Activated CD8-positive, alpha-beta T cell treated with anti-CD3 and anti-CD28 coated beads for 36 hours (primary cell): ENCODE measurements at regions not wholly inside any gene's neighbourhood (a gene's known extent, or its start where the extent isn't known, plus 50 kb on each side); places are given as distances from the start of the nearest gene placed in this dataset.

Experiments
- ATAC-seq: fragments of 200-7000 bp; cut with Tn5 transposase; one replicate; pipeline ENCODE4 v1.10.0; 2021; ENCODE audit warnings: mild to moderate bottlenecking, moderate library complexity
- CTCF ChIA-PET: fragments of 350-600 bp; sonication (Branson Sonifier 250); formaldehyde crosslinking; loops from one replicate; lab custom pipeline; 2021; ENCODE audit warnings: antibody characterized with exemption; lab: Charles Lee
- POLR2A ChIA-PET: fragments of 350-600 bp; sonication (Branson Sonifier 250); formaldehyde crosslinking; loops from one replicate; lab custom pipeline; 2021; ENCODE audit warnings: antibody characterized with exemption; lab: Charles Lee
- DNase-seq: peaks from one replicate; pipeline ENCODE4 v3.0.0-alpha.2; 2020
- H3K27ac Mint-ChIP-seq: one replicate; pipeline ENCODE4 v1.8.0; 2021; ENCODE audit warnings: mild to moderate bottlenecking, mixed read lengths
- H3K27me3 Mint-ChIP-seq: one replicate; pipeline ENCODE4 v1.8.0; 2021; ENCODE audit warnings: mixed read lengths
- H3K36me3 Mint-ChIP-seq: one replicate; pipeline ENCODE4 v1.8.0; 2021; ENCODE audit warnings: low read depth, mixed read lengths
- H3K4me1 Mint-ChIP-seq: one replicate; pipeline ENCODE4 v1.8.0; 2021; ENCODE audit warnings: low read depth, mixed read lengths
- H3K4me3 Mint-ChIP-seq: one replicate; pipeline ENCODE4 v1.8.0; 2021; ENCODE audit warnings: mild to moderate bottlenecking, moderate library complexity, mixed read lengths
- H3K9me3 Mint-ChIP-seq: one replicate; pipeline ENCODE4 v1.8.0; 2021; ENCODE audit warnings: mixed read lengths
- CTCF ChIP-seq: fragments of 200-600 bp; IDR thresholded peaks from one replicate; pipeline ENCODE4 v1.8.0; 2022; ENCODE audit warnings: antibody characterized with exemption, mild to moderate bottlenecking
- intact Hi-C: fragments of 100-400 bp; cut with micrococcal nuclease; formaldehyde crosslinking; loops from one replicate; pipeline ENCODE4 v1.10.0; 2022

GRCh38 chr10:3340127-3340730, 167.6 kb upstream of the PITRM1 start:
- intact Hi-C loops = no loop called here
- ATAC-seq (no peak), DNase-seq (no peak)
- Mint-ChIP-seq H3K27me3 (peaks cover 8% of the 10 kb centered on the region), H3K4me3 (no peak overlapping the region), H3K36me3 (no peaks in the 10 kb centered on the region), H3K4me1 (no peaks in the 10 kb centered on the region), H3K9me3 (no peaks in the 10 kb centered on the region), H3K27ac (no peak overlapping the region)
- TF ChIP-seq CTCF = no peak
- ChIA-PET CTCF (interaction anchor here (1.0 kb wide), 1 partner anchor 142 kb away, joined by 3 read pairs; no protein-coding TSS in a partner anchor), POLR2A (no interaction called here)

GRCh38 chr10:3339531-3339950, 167.0 kb upstream of the PITRM1 start:
- ATAC-seq (no peak), DNase-seq (no peak)
- Mint-ChIP-seq H3K27me3 (peaks cover 3% of the 10 kb centered on the region), H3K4me3 (no peak overlapping the region), H3K36me3 (no peaks in the 10 kb centered on the region), H3K4me1 (no peaks in the 10 kb centered on the region), H3K27ac (no peak overlapping the region), H3K9me3 (no peaks in the 10 kb centered on the region)
- no peak for TF ChIP-seq CTCF
- ChIA-PET CTCF (interaction anchor here (1.0 kb wide), 1 partner anchor 142 kb away, joined by 3 read pairs; no protein-coding TSS in a partner anchor), POLR2A (no interaction called here)
- intact Hi-C loops = no loop called here

- ChIA-PET POLR2A (no interaction called here), CTCF (interaction anchor here (1.0 kb wide), 1 partner anchor 141 kb away, joined by 3 read pairs; no protein-coding TSS in a partner anchor)
- peaks cover 3% of the 10 kb centered on the region for H3K27me3 Mint-ChIP-seq
- intact Hi-C loops = no loop called here
- H3K27ac Mint-ChIP-seq = no peak overlapping the region
- H3K36me3 Mint-ChIP-seq = no peaks in the 10 kb centered on the region
- H3K4me3 Mint-ChIP-seq = no peak overlapping the region
- TF ChIP-seq CTCF = no peak
- ATAC-seq (no peak), DNase-seq (no peak)
- no peaks in the 10 kb centered on the region for H3K9me3 Mint-ChIP-seq
- H3K4me1 Mint-ChIP-seq = no peaks in the 10 kb centered on the region
Observed at GRCh38 chr10:3339121-3339520, 166.5 kb upstream of the PITRM1 start.

GRCh38 chr10:3337741-3338140, 165.2 kb upstream of the PITRM1 start:
- DNase-seq (no peak), ATAC-seq (no peak)
- peaks cover 6% of the 10 kb centered on the region for H3K27me3 Mint-ChIP-seq
- ChIA-PET POLR2A (no interaction called here), CTCF (no interaction called here)
- no peak overlapping the region for H3K27ac Mint-ChIP-seq
- no peak overlapping the region for H3K4me3 Mint-ChIP-seq
- TF ChIP-seq CTCF = no peak
- H3K36me3 Mint-ChIP-seq = no peaks in the 10 kb centered on the region
- intact Hi-C loops = no loop called here
- H3K4me1 Mint-ChIP-seq = no peaks in the 10 kb centered on the region
- no peaks in the 10 kb centered on the region for H3K9me3 Mint-ChIP-seq

GRCh38 chr10:3336673-3337293, 164.2 kb upstream of the PITRM1 start:
- no peak for DNase-seq
- no peaks in the 10 kb centered on the region for H3K4me1 Mint-ChIP-seq
- POLR2A ChIA-PET = no interaction called here
- H3K27ac Mint-ChIP-seq = no peak overlapping the region
- CTCF ChIA-PET = no interaction called here
- no peak for TF ChIP-seq CTCF
- ATAC-seq = no peak
- H3K27me3 Mint-ChIP-seq = peaks cover 3% of the 10 kb centered on the region
- no peaks in the 10 kb centered on the region for H3K36me3 Mint-ChIP-seq
- intact Hi-C loops = no loop called here
- H3K9me3 Mint-ChIP-seq = no peaks in the 10 kb centered on the region
- no peak overlapping the region for H3K4me3 Mint-ChIP-seq
